ENCODE measurements at regions not wholly inside any gene's neighbourhood (a gene's known extent, or its start where the extent isn't known, plus 50 kb on each side); places are given as distances from the start of the nearest gene placed in this dataset.

DNA sequence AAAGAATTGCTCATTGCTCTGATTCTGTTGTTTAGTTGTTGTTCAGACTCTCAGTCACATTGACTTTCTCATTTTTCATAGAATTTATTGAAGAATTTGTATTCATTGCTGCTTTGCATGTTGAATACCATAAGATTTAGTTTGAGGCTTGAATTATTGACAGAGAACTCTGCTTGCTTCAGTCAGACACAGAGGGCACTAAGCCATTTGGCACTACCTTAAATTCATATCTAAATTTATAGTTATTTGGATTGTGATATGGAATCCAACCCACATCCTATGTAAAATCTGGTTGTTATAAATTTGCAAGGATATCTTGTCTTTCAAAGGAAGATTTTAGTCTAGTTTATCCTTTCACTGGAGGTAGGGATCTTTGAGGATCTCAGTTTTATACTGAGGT, 1748.6 kb downstream of the BRINP3 start:
- TF ChIP-seq, protein P1, sequence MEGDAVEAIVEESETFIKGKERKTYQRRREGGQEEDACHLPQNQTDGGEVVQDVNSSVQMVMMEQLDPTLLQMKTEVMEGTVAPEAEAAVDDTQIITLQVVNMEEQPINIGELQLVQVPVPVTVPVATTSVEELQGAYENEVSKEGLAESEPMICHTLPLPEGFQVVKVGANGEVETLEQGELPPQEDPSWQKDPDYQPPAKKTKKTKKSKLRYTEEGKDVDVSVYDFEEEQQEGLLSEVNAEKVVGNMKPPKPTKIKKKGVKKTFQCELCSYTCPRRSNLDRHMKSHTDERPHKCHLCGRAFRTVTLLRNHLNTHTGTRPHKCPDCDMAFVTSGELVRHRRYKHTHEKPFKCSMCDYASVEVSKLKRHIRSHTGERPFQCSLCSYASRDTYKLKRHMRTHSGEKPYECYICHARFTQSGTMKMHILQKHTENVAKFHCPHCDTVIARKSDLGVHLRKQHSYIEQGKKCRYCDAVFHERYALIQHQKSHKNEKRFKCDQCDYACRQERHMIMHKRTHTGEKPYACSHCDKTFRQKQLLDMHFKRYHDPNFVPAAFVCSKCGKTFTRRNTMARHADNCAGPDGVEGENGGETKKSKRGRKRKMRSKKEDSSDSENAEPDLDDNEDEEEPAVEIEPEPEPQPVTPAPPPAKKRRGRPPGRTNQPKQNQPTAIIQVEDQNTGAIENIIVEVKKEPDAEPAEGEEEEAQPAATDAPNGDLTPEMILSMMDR (IDR thresholded peaks at IDR 0.05), result no peak
- no peak for TF ChIP-seq POLR2A (IDR thresholded peaks at IDR 0.05)

All from body of pancreas (tissue), 4 donors.